ENCODE measurements at regions not wholly inside any gene's neighbourhood (a gene's known extent, or its start where the extent isn't known, plus 50 kb on each side); places are given as distances from the start of the nearest gene placed in this dataset.

GRCh38 chrX:13891377-13892140, 74.7 kb upstream of the GPM6B start:
- TF ChIP-seq, protein P1, sequence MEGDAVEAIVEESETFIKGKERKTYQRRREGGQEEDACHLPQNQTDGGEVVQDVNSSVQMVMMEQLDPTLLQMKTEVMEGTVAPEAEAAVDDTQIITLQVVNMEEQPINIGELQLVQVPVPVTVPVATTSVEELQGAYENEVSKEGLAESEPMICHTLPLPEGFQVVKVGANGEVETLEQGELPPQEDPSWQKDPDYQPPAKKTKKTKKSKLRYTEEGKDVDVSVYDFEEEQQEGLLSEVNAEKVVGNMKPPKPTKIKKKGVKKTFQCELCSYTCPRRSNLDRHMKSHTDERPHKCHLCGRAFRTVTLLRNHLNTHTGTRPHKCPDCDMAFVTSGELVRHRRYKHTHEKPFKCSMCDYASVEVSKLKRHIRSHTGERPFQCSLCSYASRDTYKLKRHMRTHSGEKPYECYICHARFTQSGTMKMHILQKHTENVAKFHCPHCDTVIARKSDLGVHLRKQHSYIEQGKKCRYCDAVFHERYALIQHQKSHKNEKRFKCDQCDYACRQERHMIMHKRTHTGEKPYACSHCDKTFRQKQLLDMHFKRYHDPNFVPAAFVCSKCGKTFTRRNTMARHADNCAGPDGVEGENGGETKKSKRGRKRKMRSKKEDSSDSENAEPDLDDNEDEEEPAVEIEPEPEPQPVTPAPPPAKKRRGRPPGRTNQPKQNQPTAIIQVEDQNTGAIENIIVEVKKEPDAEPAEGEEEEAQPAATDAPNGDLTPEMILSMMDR (IDR thresholded peaks at IDR 0.05), result no peak

GRCh38 chrX:13890806-13891205, 73.9 kb upstream of the GPM6B start:
- TF ChIP-seq, protein P1 (IDR thresholded peaks at IDR 0.05), result no peak

DNA sequence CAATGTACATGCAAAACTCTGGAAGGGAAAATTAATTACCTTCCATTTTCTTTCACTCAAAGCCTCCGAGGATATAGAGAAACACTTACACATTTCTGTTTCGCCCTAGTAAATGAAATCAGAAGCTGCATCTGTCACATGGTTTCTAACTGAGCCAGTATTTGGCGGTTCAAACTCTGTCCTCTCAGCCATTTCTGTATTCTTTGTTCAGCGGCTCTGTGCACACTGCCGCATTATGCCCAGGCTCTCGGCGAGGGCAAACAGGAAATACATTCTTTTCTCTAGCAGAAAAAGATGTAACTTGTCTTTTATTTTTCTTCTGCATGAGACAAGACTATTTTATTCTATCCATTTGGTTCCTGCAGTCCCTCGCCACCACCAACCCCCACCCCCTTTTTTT, 71.4 kb upstream of the GPM6B start:
- TF ChIP-seq, protein P1 (IDR thresholded peaks at IDR 0.05), result no peak

- TF ChIP-seq, protein P1 (IDR thresholded peaks at IDR 0.05), result no peak
These were observed 68.7 kb upstream of the GPM6B start for GRCh38 chrX:13885591-13885990.

GRCh38 chrX:13876652-13877051, 59.8 kb upstream of the GPM6B start:
- TF ChIP-seq, protein P1 (IDR thresholded peaks at IDR 0.05), result no peak

- TF ChIP-seq, protein P1 (IDR thresholded peaks at IDR 0.05), result no peak
These were observed 58.7 kb upstream of the GPM6B start for GRCh38 chrX:13875572-13875971.

DNA sequence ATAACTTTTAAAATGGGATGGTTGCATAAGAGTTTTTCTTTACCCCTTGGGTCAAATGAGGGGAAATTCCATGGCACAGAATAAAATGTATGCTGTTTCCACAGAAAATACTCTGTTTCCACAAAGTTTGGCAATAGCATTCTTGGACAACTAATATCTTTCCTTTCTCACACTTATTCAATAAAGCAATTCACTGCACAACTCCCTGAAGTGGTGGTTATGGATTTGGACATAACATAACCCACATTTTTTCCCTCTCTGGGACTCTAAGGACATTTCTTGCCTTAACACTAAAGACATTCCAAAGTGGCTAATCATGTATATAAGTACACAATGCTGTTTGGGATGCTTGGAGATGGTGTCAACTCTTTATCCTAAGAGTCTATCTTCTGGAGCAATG, 51.7 kb upstream of the GPM6B start:
- TF ChIP-seq, protein P1 (IDR thresholded peaks at IDR 0.05), result no peak

Measured in LNCAP (cell line).